Smooth muscle cell of the brain vasculature (primary cell): ENCODE measurements at regions not wholly inside any gene's neighbourhood (a gene's known extent, or its start where the extent isn't known, plus 50 kb on each side); places are given as distances from the start of the nearest gene placed in this dataset.
"Not testable (repeated sequence)": the region's sequence is repeated elsewhere in the genome, so short reads cannot be mapped to it uniquely, and the experiment has no call there.

Experiments used
- DNase-seq: peaks from one replicate; pipeline ENCODE4 v3.0.0-alpha.2; 2012; ENCODE audit warnings: low read depth, low spot score

- DNase-seq = not testable (repeated sequence)
Observed at GRCh38 chr5:62216603-62217002, 89.4 kb upstream of the KIF2A start.

GRCh38 chr5:62217095-62217494, 88.9 kb upstream of the KIF2A start:
- not testable (repeated sequence) for DNase-seq

DNA sequence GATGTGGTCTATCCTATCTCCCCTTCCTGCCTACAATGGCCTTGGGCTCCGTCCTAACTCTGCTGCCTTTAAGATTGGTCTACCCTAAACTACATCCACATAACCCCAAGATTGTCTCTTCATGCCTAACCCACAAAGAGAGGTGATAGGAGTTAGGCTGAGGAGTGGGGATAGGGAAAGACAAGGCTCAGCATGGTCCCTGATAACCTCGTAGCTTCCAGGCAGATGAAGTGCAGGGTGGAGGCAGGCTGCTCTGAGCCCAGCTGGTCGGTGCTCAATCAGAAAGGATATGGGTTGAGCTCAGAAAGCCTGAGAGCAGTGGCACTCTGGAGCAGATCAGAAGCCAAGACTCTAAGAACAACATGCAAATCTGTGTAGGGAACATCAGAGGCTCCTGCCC, 87.1 kb upstream of the KIF2A start:
- DNase-seq = not testable (repeated sequence)

DNA sequence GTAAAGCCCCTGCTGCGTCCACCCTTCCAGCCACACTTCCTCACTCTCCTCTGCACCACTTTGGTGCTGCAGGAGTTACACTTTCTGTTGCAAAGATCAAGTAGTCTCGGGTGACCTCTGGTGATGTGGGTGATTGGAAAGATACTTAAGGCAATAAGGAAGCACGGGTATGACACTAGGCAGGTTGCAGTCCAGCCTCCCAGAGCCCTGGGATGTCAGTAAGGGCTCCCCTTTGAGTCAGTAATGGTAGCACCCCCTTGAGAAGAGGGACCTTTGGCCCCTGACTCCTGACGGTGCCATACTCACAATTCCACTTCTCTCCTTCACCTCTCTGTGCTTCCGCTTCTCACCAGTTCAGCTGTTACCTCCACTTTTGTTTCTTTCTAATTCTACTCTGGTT, 84.1 kb upstream of the KIF2A start:
- not testable (repeated sequence) for DNase-seq

- DNase-seq = not testable (repeated sequence)
Observed at GRCh38 chr5:62222305-62222704, 83.7 kb upstream of the KIF2A start.

GRCh38 chr5:62223312-62223670, 82.7 kb upstream of the KIF2A start:
- DNase-seq = not testable (repeated sequence)

DNA sequence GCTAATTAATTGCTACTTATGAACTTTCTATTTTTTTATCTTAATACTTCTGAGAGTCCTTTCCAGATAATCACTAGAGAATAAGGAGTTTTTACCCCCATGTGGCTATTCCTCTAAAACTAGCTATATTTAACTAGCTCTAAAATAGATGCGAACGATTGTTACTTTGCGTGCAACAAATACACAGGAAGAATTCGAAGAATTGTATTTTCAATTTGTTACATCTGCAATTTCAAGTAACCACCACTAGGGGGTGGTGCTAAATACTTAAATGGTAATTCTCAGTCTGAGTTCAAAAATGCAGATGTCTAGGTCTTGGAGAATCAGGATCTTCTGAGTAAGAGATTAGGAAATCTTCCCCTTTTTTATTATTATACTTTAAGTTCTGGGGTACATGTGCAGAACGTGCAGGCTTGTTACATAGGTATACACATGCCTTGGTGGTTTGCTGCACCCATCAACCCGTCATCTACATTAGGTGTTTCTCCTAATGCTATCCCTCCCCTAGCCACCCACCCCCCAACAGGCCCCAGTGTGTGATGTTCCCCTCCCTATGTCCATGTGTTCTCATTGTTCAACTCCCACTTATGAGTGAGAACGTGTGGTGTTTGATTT, 80.9 kb upstream of the KIF2A start:
- DNase-seq = not testable (repeated sequence)

DNA sequence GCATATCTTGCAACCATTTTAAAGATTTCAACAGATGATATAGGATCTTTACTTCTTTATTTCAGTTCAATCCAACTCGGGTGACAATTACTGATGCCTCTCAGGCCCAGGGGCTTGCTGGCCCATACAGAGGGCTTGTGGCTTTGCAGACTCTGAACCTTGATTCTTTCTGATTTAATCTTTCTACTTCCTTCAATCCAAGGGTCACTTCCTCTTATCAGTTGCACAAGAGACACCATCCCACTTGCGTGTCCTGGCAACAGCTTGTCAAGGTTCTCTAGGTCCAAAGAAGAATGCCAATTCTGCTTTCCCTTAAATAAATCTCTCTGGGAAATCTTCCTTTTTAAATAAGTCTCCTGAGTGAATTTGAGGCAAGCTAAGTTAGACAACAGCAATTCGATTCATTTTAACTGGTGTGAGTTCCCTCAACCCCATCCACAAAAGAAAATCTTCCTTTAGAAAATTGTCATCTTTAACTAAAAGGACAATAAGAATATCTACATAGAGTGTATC, 75.1 kb upstream of the KIF2A start:
- not testable (repeated sequence) for DNase-seq

DNA sequence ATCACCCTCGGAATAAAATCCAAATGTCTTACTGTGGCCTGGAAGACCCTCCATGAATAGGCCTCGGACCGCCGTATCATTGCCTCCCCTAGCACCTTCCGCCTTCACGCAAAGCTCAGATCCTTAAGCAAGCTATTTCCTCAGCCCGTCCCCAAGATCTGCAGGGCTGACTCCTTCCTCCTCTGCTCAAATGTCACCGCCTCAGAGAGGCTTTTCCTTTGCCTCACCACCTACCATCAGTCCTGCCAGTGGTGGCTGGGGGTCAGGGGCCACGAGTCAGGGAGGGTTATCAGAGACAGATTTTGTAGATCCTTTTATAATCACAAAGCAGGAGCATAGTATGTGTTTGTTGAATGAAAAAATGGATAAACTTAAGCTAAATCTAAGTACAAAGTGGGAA, 74.4 kb upstream of the KIF2A start:
- no peak for DNase-seq

DNA sequence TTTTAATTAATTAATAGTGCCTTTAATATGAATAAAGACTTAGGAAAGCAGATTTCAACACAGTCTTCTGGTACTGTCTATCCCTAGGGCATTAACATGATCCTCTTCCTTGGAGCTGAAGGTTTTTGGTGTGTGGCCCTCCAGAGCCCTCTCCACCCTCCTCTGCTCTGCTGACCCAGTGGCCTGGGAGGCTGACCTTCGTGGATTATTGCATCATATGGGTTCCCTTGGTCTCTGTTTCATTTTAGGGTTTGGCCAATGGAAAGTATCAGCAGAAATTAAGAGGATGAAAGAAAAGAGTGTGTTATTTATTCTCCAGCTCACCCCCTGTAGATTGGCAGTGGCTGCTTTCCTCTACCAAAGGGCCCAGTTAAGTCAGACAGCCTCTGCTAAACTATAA, 73.8 kb upstream of the KIF2A start:
- DNase-seq = not testable (repeated sequence)

- DNase-seq = not testable (repeated sequence)
Observed at GRCh38 chr5:62233083-62234046, 72.6 kb upstream of the KIF2A start.

GRCh38 chr5:62236593-62236992, 69.4 kb upstream of the KIF2A start:
- DNase-seq = not testable (repeated sequence)

- DNase-seq = not testable (repeated sequence)
Observed at GRCh38 chr5:62237944-62238343, 68.1 kb upstream of the KIF2A start.

DNA sequence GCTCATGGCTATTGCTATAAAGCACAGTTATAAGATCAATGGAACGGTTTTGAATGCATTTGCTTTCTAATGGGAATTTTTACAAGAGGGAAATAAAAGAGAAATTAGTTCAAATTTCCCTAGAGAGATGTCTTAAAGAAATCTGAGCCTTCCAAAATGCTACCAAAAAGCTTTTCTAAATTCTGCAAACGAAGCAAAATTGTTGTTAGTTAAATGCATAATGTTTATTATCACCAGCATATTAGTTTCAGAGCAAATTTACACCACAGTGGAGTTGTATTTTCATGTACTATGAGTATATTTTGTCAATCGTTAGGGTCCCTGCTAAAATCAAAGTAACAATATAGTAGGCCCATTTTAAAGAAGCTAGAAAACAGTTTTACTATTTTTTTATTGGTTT, 67.4 kb upstream of the KIF2A start:
- not testable (repeated sequence) for DNase-seq

DNA sequence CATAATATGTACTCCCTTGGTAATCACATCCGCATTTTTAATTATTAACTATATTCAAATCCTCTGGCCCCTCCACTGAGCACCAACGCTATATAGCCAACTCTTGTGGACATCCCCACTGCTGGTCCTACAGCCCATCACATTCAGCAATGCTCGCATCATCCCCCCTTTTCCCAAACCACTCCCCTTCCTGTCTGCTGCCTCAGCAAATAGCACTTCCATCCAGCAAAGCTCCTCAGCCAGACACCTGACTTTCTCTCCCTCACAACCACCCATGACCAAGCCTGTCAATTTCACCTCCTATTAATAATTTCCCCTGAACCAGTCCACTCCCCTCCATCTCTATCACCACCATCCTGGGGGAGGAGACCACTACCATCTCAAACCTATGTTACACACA, 65.5 kb upstream of the KIF2A start:
- DNase-seq = not testable (repeated sequence)

GRCh38 chr5:62242000-62242399, 64.0 kb upstream of the KIF2A start:
- not testable (repeated sequence) for DNase-seq

DNA sequence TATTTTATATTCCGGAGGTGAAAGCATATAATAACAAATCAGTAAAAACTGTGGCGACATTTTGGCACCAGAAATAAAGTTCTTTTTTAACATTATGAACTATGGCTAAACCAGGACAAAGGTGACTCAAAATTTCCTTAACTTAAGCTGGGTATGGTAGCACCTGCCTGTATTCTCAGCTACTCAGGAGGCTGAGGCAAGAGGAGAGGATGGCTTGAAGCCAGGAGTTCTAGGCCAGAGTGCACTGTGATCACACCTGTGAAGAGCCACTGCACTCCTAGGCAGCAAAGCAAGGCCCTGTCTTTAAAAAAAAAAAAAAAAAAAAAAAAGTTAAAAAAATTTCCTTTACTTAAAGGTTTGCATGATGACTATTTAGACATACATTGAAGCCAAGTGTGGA, 63.0 kb upstream of the KIF2A start:
- DNase-seq = not testable (repeated sequence)

DNA sequence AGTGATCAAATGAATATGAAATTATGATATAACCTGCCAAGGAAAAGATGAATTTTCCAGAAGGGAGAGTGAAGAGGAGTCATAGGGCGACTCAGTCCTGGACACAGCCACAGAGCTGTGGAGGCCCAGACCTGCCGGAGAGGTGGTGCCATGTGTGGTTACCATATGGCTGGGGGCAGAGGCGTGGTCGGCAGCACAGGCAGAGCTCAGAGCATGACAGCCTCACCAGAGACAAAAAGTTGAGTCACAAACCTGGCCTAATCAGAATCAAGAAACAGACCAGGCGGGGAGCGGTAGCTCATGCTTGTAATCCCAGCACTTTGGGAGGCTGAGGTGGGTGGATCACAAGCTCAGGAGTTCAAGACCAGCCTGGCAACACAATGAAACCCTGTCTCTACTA, 57.8 kb upstream of the KIF2A start:
- DNase-seq = not testable (repeated sequence)

DNA sequence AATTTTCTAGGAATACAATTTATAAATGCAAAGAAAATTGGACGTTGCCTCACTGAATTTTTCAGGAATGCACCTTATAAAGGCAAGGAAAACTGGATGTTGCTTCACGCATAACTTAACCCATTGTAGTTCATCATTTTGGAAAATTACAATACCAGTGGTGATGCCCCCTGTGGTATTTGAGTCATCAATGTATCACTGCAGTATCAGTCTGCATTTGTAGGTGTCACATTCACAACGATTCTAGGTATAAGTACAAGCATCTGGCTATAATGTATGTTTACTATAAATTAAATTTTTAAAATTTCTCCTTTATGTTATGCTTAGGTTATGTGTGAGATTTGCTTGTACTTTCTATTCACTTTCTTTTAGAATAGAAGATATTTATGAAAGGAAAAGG, 55.9 kb upstream of the KIF2A start:
- not testable (repeated sequence) for DNase-seq

GRCh38 chr5:62250919-62251318, 55.1 kb upstream of the KIF2A start:
- not testable (repeated sequence) for DNase-seq

- DNase-seq = not testable (repeated sequence)
Observed at GRCh38 chr5:62252519-62252918, 53.5 kb upstream of the KIF2A start.

GRCh38 chr5:62255551-62255950, 50.5 kb upstream of the KIF2A start:
- not testable (repeated sequence) for DNase-seq
